ENCODE measurements at regions not wholly inside any gene's neighbourhood (a gene's known extent, or its start where the extent isn't known, plus 50 kb on each side); places are given as distances from the start of the nearest gene placed in this dataset.
"Not testable (repeated sequence)": the region's sequence is repeated elsewhere in the genome, so short reads cannot be mapped to it uniquely, and the experiment has no call there.

DNA sequence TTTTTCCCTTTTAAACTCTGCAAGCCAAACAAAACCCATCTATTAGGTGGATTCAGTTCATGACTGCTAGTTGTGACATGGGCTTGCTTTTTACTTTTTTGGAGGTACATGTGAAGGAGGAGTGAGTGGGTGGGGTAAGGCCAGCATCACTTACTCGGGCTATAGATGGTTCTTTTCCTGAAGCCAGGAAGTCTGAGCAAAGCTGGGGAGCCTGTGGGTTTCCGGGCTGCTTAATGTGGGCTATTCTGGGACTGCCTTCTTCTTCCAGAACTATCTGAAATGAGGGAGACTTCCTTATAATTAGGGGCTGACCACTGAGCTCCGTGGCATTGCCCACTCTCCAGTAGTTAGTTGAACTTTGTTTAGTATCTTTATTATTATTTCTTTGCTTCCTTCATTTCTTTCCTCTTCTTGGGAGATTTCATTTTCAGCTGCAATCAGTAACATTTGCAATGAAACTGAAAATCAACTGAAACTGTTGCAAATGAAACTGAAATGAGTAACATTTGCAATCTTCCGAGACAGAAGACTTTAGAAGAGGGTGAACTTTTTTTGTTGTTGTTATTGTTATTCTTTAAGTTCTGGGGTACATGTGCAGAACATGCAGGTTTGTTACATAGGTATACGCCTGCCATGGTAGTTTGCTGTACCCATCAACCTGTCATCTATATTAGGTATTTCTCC, 204.9 kb downstream of the LRRC70 start:
- Histone ChIP-seq H3K4me3 (no peak overlapping the region), H3K9ac (ENCODE audit: low read depth in 2 of 2, low read length in 2 of 2) (no peak overlapping the region), H3K36me3 (no peaks in the 10 kb centered on the region), H3K27me3 (no peaks in the 10 kb centered on the region), H3K4me1 (no peaks in the 10 kb centered on the region), H3K27ac (no peak overlapping the region), H3K9me3 (no peaks in the 10 kb centered on the region)
- no peak for DNase-seq
- TF ChIP-seq, protein P1, sequence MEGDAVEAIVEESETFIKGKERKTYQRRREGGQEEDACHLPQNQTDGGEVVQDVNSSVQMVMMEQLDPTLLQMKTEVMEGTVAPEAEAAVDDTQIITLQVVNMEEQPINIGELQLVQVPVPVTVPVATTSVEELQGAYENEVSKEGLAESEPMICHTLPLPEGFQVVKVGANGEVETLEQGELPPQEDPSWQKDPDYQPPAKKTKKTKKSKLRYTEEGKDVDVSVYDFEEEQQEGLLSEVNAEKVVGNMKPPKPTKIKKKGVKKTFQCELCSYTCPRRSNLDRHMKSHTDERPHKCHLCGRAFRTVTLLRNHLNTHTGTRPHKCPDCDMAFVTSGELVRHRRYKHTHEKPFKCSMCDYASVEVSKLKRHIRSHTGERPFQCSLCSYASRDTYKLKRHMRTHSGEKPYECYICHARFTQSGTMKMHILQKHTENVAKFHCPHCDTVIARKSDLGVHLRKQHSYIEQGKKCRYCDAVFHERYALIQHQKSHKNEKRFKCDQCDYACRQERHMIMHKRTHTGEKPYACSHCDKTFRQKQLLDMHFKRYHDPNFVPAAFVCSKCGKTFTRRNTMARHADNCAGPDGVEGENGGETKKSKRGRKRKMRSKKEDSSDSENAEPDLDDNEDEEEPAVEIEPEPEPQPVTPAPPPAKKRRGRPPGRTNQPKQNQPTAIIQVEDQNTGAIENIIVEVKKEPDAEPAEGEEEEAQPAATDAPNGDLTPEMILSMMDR (IDR thresholded peaks at IDR 0.05), result no peak
- intact Hi-C loops (cut with DNase I), result loop anchor here (10.0 kb wide), 1 partner anchor 569 kb away; no protein-coding TSS in a partner anchor

DNA sequence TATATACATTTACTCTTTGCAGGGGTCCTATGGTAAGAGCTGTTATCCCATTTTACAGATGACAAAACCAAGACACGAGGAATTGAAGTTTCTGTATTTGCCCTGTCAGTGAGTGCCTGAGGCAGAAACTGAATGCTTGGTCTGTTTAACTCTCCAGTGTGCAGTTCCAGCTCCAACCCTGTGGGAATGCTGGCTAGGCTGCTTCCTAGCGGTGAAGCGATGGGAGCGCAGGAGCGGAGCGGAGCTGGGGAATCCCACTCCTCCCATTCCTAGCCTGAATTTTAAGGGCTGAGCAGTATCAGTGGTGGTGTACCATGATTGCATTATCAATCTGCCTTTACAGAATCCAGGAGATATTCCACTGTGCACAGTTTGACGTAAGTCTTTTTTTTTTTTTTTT, 202.3 kb downstream of the LRRC70 start:
- intact Hi-C loops (cut with DNase I), result loop anchor here (10.0 kb wide), 1 partner anchor 566 kb away; no protein-coding TSS in a partner anchor
- no peaks in the 10 kb centered on the region for H3K27me3 ChIP-seq
- no peak for DNase-seq
- TF ChIP-seq, protein P1 (IDR thresholded peaks at IDR 0.05), result no peak
- H3K27ac ChIP-seq, result no peak overlapping the region
- H3K4me3 ChIP-seq, result no peak overlapping the region
- H3K9me3 ChIP-seq, result no peaks in the 10 kb centered on the region
- H3K4me1 ChIP-seq, result no peaks in the 10 kb centered on the region
- H3K36me3 ChIP-seq, result no peaks in the 10 kb centered on the region
- no peak overlapping the region for H3K9ac ChIP-seq (ENCODE audit: low read depth in 2 of 2, low read length in 2 of 2)

DNA sequence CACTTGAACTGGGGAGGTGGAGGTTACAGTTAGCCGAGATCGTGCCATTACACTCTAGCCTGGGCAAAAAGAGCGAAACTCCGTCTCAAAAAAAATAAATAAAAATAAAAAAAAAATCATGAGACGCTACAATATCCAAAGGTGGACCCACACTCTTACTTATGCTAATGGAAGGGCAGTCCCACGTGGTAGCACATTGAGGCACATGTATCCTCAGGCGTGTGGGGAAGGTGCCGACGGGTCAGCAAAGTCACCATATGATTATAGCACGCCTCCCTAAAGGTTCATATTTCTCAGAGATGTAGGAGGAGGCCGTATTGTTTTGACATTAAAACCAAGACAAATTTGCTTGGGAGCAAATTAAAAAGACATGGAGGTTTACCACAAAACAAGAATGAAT, 201.6 kb downstream of the LRRC70 start:
- no peak for DNase-seq
- H3K36me3 ChIP-seq, result no peaks in the 10 kb centered on the region
- H3K4me3 ChIP-seq, result no peak overlapping the region
- no peak overlapping the region for H3K9ac ChIP-seq (ENCODE audit: low read depth in 2 of 2, low read length in 2 of 2)
- no peak overlapping the region for H3K27ac ChIP-seq
- no peaks in the 10 kb centered on the region for H3K9me3 ChIP-seq
- intact Hi-C loops (cut with DNase I), result loop anchor here (10.0 kb wide), 1 partner anchor 565 kb away; no protein-coding TSS in a partner anchor
- TF ChIP-seq, protein P1 (IDR thresholded peaks at IDR 0.05), result no peak
- H3K4me1 ChIP-seq, result no peaks in the 10 kb centered on the region
- H3K27me3 ChIP-seq, result no peaks in the 10 kb centered on the region

DNA sequence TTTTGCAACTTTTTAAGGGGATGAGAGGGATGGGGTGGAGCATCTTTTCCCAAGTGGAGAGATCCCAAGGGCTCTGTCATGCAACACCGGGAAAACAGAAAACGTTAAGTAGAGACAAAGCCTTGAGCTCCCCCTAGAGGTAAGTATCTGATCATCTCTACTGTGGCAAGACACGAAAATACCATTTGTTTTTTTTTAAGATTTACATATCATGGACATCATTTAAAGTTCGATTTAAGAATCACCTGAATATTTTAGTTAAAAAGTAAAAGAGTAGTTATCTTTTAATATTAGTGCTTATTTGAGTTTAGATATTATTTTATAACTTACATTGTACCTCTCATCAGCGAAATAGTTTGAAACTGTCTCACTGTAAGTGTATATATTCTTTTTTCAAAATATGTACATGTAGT, 200.4 kb downstream of the LRRC70 start:
- intact Hi-C loops (cut with DNase I), result loop anchor here (5.0 kb wide), 1 partner anchor 317 kb away; no protein-coding TSS in a partner anchor
- Histone ChIP-seq H3K27me3 (no peaks in the 10 kb centered on the region), H3K4me1 (no peaks in the 10 kb centered on the region), H3K9ac (ENCODE audit: low read depth in 2 of 2, low read length in 2 of 2) (no peak overlapping the region), H3K27ac (no peak overlapping the region), H3K9me3 (no peaks in the 10 kb centered on the region), H3K36me3 (no peaks in the 10 kb centered on the region), H3K4me3 (no peak overlapping the region)
- DNase-seq, result peak; percentile 20
- TF ChIP-seq, protein P1 (IDR thresholded peaks at IDR 0.05), result peak; percentile 58

DNA sequence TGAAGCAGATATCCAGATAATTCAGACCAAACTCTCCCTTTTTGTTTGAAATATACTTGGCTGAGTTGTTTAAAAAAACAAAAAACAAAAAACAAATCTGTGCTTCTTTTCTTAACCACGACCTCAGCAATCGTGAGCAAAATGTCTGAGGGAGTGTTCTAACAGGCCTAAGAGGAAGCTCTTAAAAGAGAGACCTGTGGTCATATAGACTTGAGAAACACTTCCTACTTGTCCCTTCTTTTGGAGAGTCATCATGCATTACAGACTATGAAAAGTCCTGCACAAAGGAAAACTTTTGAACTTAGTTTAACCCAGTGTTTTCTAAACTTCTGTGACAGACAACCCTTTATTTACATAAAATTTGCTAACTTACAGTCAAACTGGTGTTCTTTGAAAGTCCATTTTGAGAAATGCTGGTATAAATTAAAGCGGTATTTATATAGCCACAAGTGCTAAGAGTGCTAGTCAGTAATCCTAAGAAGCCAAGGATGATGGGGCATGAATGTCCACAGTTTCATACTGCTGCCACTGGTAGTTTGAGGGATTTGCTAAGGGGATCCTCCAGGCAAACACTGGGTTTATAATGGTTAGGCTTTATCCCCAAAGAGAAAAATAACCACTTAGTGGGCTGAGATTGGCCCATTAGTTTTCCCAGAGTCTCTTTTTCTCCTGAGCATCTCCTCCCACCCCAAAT, 199.8 kb downstream of the LRRC70 start:
- H3K27ac ChIP-seq, result no peak overlapping the region
- H3K4me3 ChIP-seq, result no peak overlapping the region
- H3K9me3 ChIP-seq, result no peaks in the 10 kb centered on the region
- intact Hi-C loops (cut with DNase I), result loop anchor here (5.0 kb wide), 1 partner anchor 316 kb away; no protein-coding TSS in a partner anchor
- no peak for DNase-seq
- no peaks in the 10 kb centered on the region for H3K4me1 ChIP-seq
- H3K36me3 ChIP-seq, result no peaks in the 10 kb centered on the region
- TF ChIP-seq, protein P1 (IDR thresholded peaks at IDR 0.05), result no peak
- no peak overlapping the region for H3K9ac ChIP-seq (ENCODE audit: low read depth in 2 of 2, low read length in 2 of 2)
- H3K27me3 ChIP-seq, result no peaks in the 10 kb centered on the region

DNA sequence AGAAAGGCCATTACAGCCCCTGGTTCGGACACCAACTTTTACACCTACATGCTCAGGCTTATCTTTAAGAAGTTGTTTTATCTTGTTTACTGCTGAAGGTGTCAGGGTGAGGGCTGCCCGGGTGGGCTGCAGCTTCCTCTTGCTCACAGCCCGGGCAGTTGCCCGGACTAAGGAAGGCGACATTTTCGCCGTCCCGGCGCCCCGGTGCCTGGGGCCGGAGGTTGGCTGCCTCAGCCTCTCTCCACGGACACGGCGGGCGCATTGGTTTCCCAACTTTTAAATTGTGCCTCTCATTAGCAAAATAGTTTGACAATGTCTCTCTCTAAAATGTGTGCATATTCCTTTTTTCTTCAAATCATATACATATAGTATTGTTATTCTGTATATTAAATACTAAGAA, 198.5 kb downstream of the LRRC70 start:
- intact Hi-C loops (cut with DNase I), result loop anchor here (5.0 kb wide), 1 partner anchor 315 kb away; no protein-coding TSS in a partner anchor

DNA sequence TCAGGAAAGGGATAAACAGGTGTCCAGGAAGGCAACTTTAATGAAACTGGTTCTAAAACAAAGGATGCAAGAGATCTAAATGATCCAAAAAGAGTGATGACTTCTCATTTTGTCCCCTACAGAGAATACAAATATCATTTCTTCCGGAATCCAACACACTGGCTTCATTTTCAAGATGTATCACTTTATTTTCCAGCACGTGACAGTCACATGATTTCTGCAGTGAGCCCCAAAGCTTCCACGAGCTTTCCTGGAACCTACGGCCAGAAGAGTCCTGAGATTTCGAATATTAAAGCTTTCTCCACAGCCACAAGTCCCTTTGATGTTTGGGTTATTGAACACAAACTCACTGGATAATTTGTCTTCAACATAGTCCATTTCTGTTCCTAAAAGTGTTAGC, 198.0 kb downstream of the LRRC70 start:
- H3K4me3 ChIP-seq; H3K27ac ChIP-seq; H3K36me3 ChIP-seq; H3K4me1 ChIP-seq; H3K9me3 ChIP-seq; H3K9ac ChIP-seq (ENCODE audit: low read depth in 2 of 2, low read length in 2 of 2); H3K27me3 ChIP-seq; DNase-seq: not testable (repeated sequence)
- intact Hi-C loops (cut with DNase I), result loop anchor here (5.0 kb wide), 1 partner anchor 314 kb away; no protein-coding TSS in a partner anchor

More for the DNA sequence above, 198.5 kb downstream of the LRRC70 start:
- H3K9me3 ChIP-seq; H3K4me3 ChIP-seq; H3K4me1 ChIP-seq; H3K27ac ChIP-seq; H3K9ac ChIP-seq (ENCODE audit: low read depth in 2 of 2, low read length in 2 of 2); H3K27me3 ChIP-seq; H3K36me3 ChIP-seq; DNase-seq: not testable (repeated sequence)

Measured in colonic mucosa (tissue), 4 donors.